GM12878 (cell line): ENCODE measurements at regions not wholly inside any gene's neighbourhood (a gene's known extent, or its start where the extent isn't known, plus 50 kb on each side); places are given as distances from the start of the nearest gene placed in this dataset.

Source experiments
- ATAC-seq: fragments of 200-7000 bp; cut with Tn5 transposase; 3 replicates; pipeline ENCODE4 v1.9.1; 2020; ENCODE audit warnings: mild to moderate bottlenecking, moderate library complexity
- BruUV-seq: library from RNA; stranded (reverse); fragments of 400-500 nt; replicated peaks from 2 replicates; lab custom pipeline; 2021; lab: Mats Ljungman, UMichigan
- CTCF ChIA-PET: fragments of 300-600 bp; sonication (Branson Sonifier 250); formaldehyde crosslinking; extraction: SDS; loops from one replicate; lab custom pipeline; 2021; ENCODE audit warnings: inconsistent platforms; lab: Yijun Ruan, JAX
- POLR2A ChIA-PET: fragments of 350-600 bp; formaldehyde crosslinking; extraction: SDS; loops from one replicate; lab custom pipeline; 2021; ENCODE audit warnings: inconsistent platforms; lab: Charles Lee
- RAD21 ChIA-PET: fragments of 300-600 bp; sonication (Branson Sonifier 250); formaldehyde crosslinking; loops from one replicate; lab custom pipeline; 2023; ENCODE audit warnings: antibody characterized with exemption; ENCODE audit not compliant: unreplicated experiment; lab: Charles Lee
- SMC1A ChIA-PET: fragments of 300-600 bp; sonication (Branson Sonifier 250); formaldehyde crosslinking; loops from one replicate; lab custom pipeline; 2023; ENCODE audit not compliant: unreplicated experiment, uncharacterized antibody; lab: Charles Lee
- DNase-seq: peaks from one replicate; pipeline ENCODE4 v3.0.0-alpha.2; 2011; ENCODE audit warnings: low read depth, low spot score
- FAIRE-seq: peaks from 3 replicates; lab custom pipeline; 2011; peaks lifted over from hg19 to GRCh38; lab: Jason Lieb, UNC
- H2AFZ ChIP-seq: 2 replicates; pipeline ENCODE4 v1.6.0; 2011; ENCODE audit warnings: low read depth, low read length, control low read depth; ENCODE audit not compliant: control insufficient read depth
- H3K27ac ChIP-seq: 2 replicates; pipeline ENCODE4 v1.5.1; 2011; ENCODE audit warnings: control low read depth; ENCODE audit not compliant: control insufficient read depth, insufficient read depth
- H3K27me3 ChIP-seq, 2 experiments: replicated peaks in 1 of 2; 2 replicates each; pipeline versions ENCODE4 v1.6.0 to v1.6.1; 2011; ENCODE audit warnings: low read length in 1 of 2; ENCODE audit not compliant: control insufficient read depth in 2 of 2, insufficient read depth in 2 of 2
- H3K36me3 ChIP-seq, 2 experiments: 2 replicates each; pipeline ENCODE4 v1.5.1; 2011; ENCODE audit warnings: low read length in 1 of 2; ENCODE audit not compliant: control insufficient read depth in 2 of 2, insufficient read depth in 2 of 2
- H3K4me1 ChIP-seq: 2 replicates; pipeline ENCODE4 v1.6.1; 2011; ENCODE audit warnings: mild to moderate bottlenecking, low read length, moderate library complexity, mixed read lengths; ENCODE audit not compliant: control insufficient read depth, insufficient read depth
- H3K4me2 ChIP-seq: 2 replicates; pipeline ENCODE4 v1.6.0; 2011; ENCODE audit warnings: control low read depth; ENCODE audit not compliant: control insufficient read depth, insufficient read depth
- H3K4me3 ChIP-seq: fragments of 200-600 bp; sonication (generic); 2 replicates; pipeline ENCODE4 v1.5.1; 2016
- H3K79me2 ChIP-seq: 2 replicates; pipeline ENCODE4 v1.6.0; 2011; ENCODE audit warnings: low read length; ENCODE audit not compliant: control insufficient read depth, insufficient read depth
- H3K9ac ChIP-seq: 2 replicates; pipeline ENCODE4 v1.8.0; 2011; ENCODE audit warnings: low read length, control low read depth, mixed read lengths; ENCODE audit not compliant: control insufficient read depth, insufficient read depth
- H3K9me3 ChIP-seq: replicated peaks from 3 replicates; pipeline ENCODE4 v1.5.1; 2011; ENCODE audit warnings: mild to moderate bottlenecking, low read length; ENCODE audit not compliant: control insufficient read depth, insufficient read depth
- H4K20me1 ChIP-seq: 2 replicates; pipeline ENCODE4 v1.6.0; 2011; ENCODE audit not compliant: control insufficient read depth, insufficient read depth
- BCL3 ChIP-seq: IDR thresholded peaks from 2 replicates; pipeline ENCODE4 v1.6.1; 2011; ENCODE audit warnings: borderline replicate concordance, low read depth, mild to moderate bottlenecking, moderate library complexity, low read length; ENCODE audit not compliant: insufficient read depth, poor library complexity, severe bottlenecking
- BHLHE40 ChIP-seq, 2 experiments: fragments of 450-650 bp in 1 of 2; IDR thresholded peaks; 2 replicates each; pipeline ENCODE4 v1.6.1; 2011 to 2017; ENCODE audit warnings: low read depth in 2 of 2, borderline replicate concordance in 1 of 2, improper control_type of control experiment in 1 of 2, low read length in 1 of 2, mild to moderate bottlenecking in 1 of 2
- CHD4 ChIP-seq: fragments of 200-600 bp; sonication (generic); IDR thresholded peaks from 2 replicates; pipeline ENCODE4 v1.6.1; 2016; ENCODE audit warnings: mild to moderate bottlenecking
- EED ChIP-seq: sonication (generic); IDR thresholded peaks from 2 replicates; pipeline ENCODE4 v1.6.1; 2016; ENCODE audit warnings: antibody characterized with exemption, low read depth
- EZH2 ChIP-seq: IDR thresholded peaks from 2 replicates; pipeline ENCODE4 v1.6.1; 2012; ENCODE audit warnings: low read depth, mild to moderate bottlenecking, control low read depth, inconsistent platforms, low read length, borderline replicate concordance; ENCODE audit not compliant: control insufficient read depth
- GABPA ChIP-seq: IDR thresholded peaks from 2 replicates; pipeline ENCODE4 v1.6.1; 2014; ENCODE audit warnings: antibody characterized with exemption, low read depth, mild to moderate bottlenecking, inconsistent platforms
- IKZF1 ChIP-seq: fragments of 450-650 bp; conservative IDR thresholded peaks from 2 replicates; pipeline ENCODE4 v1.6.1; 2017; ENCODE audit warnings: antibody characterized with exemption, mild to moderate bottlenecking
- IKZF2 ChIP-seq, 2 experiments: fragments of 450-650 bp; IDR thresholded peaks; 2 replicates each; pipeline ENCODE4 v1.6.1; 2017; ENCODE audit warnings: mild to moderate bottlenecking in 2 of 2, moderate library complexity in 2 of 2
- MXI1 ChIP-seq: fragments of 150-350 bp; IDR thresholded peaks from 2 replicates; pipeline ENCODE4 v1.6.1; 2011; ENCODE audit warnings: low read depth, mild to moderate bottlenecking, inconsistent platforms, low read length, improper control_type of control experiment
- NBN ChIP-seq: fragments of 450-650 bp; IDR thresholded peaks from 2 replicates; pipeline ENCODE4 v1.6.1; 2016
- NR2C1 ChIP-seq: fragments of 450-650 bp; IDR thresholded peaks from 2 replicates; pipeline ENCODE4 v1.6.1; 2017; ENCODE audit warnings: antibody characterized with exemption, mild to moderate bottlenecking, moderate library complexity
- ZNF207 ChIP-seq: fragments of 450-650 bp; IDR thresholded peaks from 2 replicates; pipeline ENCODE4 v1.6.1; 2014; ENCODE audit warnings: antibody characterized with exemption, mild to moderate bottlenecking, borderline replicate concordance
- ZNF622 ChIP-seq: fragments of 450-650 bp; IDR thresholded peaks from 2 replicates; pipeline ENCODE4 v1.6.1; 2017; ENCODE audit warnings: mild to moderate bottlenecking, inconsistent platforms
- ZSCAN29 ChIP-seq: fragments of 450-650 bp; IDR thresholded peaks from 2 replicates; pipeline ENCODE4 v1.6.1; 2017; ENCODE audit warnings: mild to moderate bottlenecking, moderate library complexity
- WGBS: methylation state at CpG from one replicate; pipeline ENCODE4 v1.1.6; 2016; ENCODE audit warnings: low lambda C conversion rate; ENCODE audit not compliant: insufficient replicate concordance, insufficient coverage; ENCODE audit errors: missing lambda C conversion rate; 5-methylcytosine and 5-hydroxymethylcytosine counted together
- in situ Hi-C: fragments of 300-500 bp; cut with MboI; formaldehyde crosslinking; loops from 9 replicates; pipeline ENCODE4 v1.14.3; 2018; ENCODE audit warnings: mixed read lengths
- intact Hi-C: fragments of 100-400 bp; cut with micrococcal nuclease; formaldehyde crosslinking; loops from one replicate; pipeline ENCODE4 v1.14.2; 2022; ENCODE audit not compliant: unreplicated experiment
- TF ChIP-seq, protein P1 (sequence below): fragments of 450-650 bp; IDR thresholded peaks from 2 replicates; pipeline ENCODE4 v1.6.1; 2016; ENCODE audit warnings: mild to moderate bottlenecking
- TF ChIP-seq, protein P2 (sequence below): fragments of 150-350 bp; IDR thresholded peaks from 2 replicates; pipeline ENCODE4 v1.6.1; 2014; ENCODE audit warnings: mild to moderate bottlenecking, low read depth, low read length

DNA sequence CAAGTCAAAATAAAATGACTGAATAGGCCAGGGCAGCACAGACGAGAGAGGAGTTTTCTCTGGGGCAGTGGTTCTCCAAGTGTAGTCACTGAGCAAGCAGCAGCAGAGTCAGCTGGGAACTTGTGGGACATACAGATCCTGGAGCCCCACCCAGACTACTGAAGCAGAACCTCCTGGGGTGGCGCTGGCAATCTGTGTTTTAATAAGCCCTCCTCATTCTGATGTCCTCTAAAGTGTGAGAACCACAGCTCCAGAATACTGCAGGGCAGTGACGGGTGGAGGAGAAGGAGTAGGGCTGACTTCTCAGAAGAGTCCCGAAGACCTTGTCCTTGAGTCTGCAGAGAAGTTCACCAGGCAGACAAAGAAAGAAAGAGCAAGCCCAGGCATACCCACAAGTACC lies 251.3 kb upstream of the HES1 start:
- no peaks in the 10 kb centered on the region for H4K20me1 ChIP-seq
- no peak for ATAC-seq
- H3K4me2 ChIP-seq: no peak overlapping the region
- intact Hi-C loops: no loop called here
- H3K4me3 ChIP-seq: no peak overlapping the region
- no peaks in the 10 kb centered on the region for H3K4me1 ChIP-seq
- H3K9me3 ChIP-seq: no peaks in the 10 kb centered on the region
- ChIA-PET POLR2A (no interaction called here), CTCF (interaction anchor here (0.6 kb wide), 1 partner anchor 49 kb away, joined by 3 read pairs; no protein-coding TSS in a partner anchor), SMC1A (no interaction called here), RAD21 (no interaction called here)
- no peak for FAIRE-seq
- BruUV-seq: no TSS peak
- H2AFZ ChIP-seq: no peak overlapping the region
- WGBS: 68% methylated on average over 4 of the region's 4 CpGs
- no peaks in the 10 kb centered on the region for H3K36me3 ChIP-seq
- H3K79me2 ChIP-seq: no peaks in the 10 kb centered on the region
- peaks cover 0 to 1% of the 10 kb centered on the region in 2 experiments; a peak in 2 of 4 replicates for H3K27me3 ChIP-seq
- no peak overlapping the region for H3K27ac ChIP-seq
- H3K9ac ChIP-seq: no peak overlapping the region
- in situ Hi-C loops: no loop called here
- DNase-seq: no peak
- no peak for TF ChIP-seq ZSCAN29
- no peak for TF ChIP-seq EZH2
- no peak for TF ChIP-seq ZNF207
- TF ChIP-seq, protein P1, sequence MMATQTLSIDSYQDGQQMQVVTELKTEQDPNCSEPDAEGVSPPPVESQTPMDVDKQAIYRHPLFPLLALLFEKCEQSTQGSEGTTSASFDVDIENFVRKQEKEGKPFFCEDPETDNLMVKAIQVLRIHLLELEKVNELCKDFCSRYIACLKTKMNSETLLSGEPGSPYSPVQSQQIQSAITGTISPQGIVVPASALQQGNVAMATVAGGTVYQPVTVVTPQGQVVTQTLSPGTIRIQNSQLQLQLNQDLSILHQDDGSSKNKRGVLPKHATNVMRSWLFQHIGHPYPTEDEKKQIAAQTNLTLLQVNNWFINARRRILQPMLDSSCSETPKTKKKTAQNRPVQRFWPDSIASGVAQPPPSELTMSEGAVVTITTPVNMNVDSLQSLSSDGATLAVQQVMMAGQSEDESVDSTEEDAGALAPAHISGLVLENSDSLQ: no peak
- no peak for TF ChIP-seq ZNF622

- no peaks in the 10 kb centered on the region for H3K4me1 ChIP-seq
- no peak overlapping the region for H3K4me2 ChIP-seq
- no peaks in the 10 kb centered on the region for H3K36me3 ChIP-seq
- CTCF ChIA-PET: no interaction called here
- FAIRE-seq: no peak
- DNase-seq: no peak
- H3K9ac ChIP-seq: no peak overlapping the region
- in situ Hi-C loops: no loop called here
- RAD21 ChIA-PET: no interaction called here
- no peak overlapping the region for H2AFZ ChIP-seq
- no peak overlapping the region for H3K27ac ChIP-seq
- no peaks in the 10 kb centered on the region for H3K9me3 ChIP-seq
- no peaks in the 10 kb centered on the region for H4K20me1 ChIP-seq
- WGBS: 83% methylated on average over 6 of the region's 6 CpGs
- no peaks in the 10 kb centered on the region for H3K79me2 ChIP-seq
- no TSS peak for BruUV-seq
- SMC1A ChIA-PET: interaction anchor here (0.6 kb wide), 1 partner anchor 600 kb away, joined by 4 read pairs; no protein-coding TSS in a partner anchor
- no peaks in the 10 kb centered on the region; a peak in 2 of 4 replicates for H3K27me3 ChIP-seq
- intact Hi-C loops: no loop called here
- POLR2A ChIA-PET: interaction anchor here (0.7 kb wide), 1 partner anchor 696 kb away, joined by 5 read pairs; no protein-coding TSS in a partner anchor
- ATAC-seq: no peak
- H3K4me3 ChIP-seq: no peak overlapping the region
- TF ChIP-seq EED (no peak), IKZF1 (no peak), NBN (no peak), NR2C1 (no peak), BHLHE40 (IDR thresholded peaks at IDR 0.05; ENCODE audit: borderline replicate concordance in 1 of 2, low read depth in 2 of 2, low read length in 1 of 2) (no peak), IKZF2 (IDR thresholded peaks at IDR 0.05) (no peak), GABPA (no peak), CHD4 (no peak), BCL3 (no peak), MXI1 (no peak)
- TF ChIP-seq, protein P2, sequence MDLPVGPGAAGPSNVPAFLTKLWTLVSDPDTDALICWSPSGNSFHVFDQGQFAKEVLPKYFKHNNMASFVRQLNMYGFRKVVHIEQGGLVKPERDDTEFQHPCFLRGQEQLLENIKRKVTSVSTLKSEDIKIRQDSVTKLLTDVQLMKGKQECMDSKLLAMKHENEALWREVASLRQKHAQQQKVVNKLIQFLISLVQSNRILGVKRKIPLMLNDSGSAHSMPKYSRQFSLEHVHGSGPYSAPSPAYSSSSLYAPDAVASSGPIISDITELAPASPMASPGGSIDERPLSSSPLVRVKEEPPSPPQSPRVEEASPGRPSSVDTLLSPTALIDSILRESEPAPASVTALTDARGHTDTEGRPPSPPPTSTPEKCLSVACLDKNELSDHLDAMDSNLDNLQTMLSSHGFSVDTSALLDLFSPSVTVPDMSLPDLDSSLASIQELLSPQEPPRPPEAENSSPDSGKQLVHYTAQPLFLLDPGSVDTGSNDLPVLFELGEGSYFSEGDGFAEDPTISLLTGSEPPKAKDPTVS: no peak
Measured at GRCh38 chr3:193885832-193886231, 250.1 kb upstream of the HES1 start.
